HG02973 (cell line): ENCODE measurements at regions not wholly inside any gene's neighbourhood (a gene's known extent, or its start where the extent isn't known, plus 50 kb on each side); places are given as distances from the start of the nearest gene placed in this dataset.
"Not testable (repeated sequence)": the region's sequence is repeated elsewhere in the genome, so short reads cannot be mapped to it uniquely, and the experiment has no call there.

Experiments used
- ATAC-seq: cut with Tn5 transposase; IDR thresholded peaks from one replicate; pipeline ENCODE4 v1.9.1; 2021; ENCODE audit warnings: moderate library complexity; ENCODE audit not compliant: unreplicated experiment

GRCh38 chr7:150096213-150096994 is 222.6 kb downstream of the ATP6V0E2 start:
- not testable (repeated sequence) for ATAC-seq

GRCh38 chr7:150098592-150098991 is 224.6 kb upstream of the LRRC61 start:
- not testable (repeated sequence) for ATAC-seq

- ATAC-seq: not testable (repeated sequence)
Observed at GRCh38 chr7:150101282-150101681, 221.9 kb upstream of the LRRC61 start.

DNA sequence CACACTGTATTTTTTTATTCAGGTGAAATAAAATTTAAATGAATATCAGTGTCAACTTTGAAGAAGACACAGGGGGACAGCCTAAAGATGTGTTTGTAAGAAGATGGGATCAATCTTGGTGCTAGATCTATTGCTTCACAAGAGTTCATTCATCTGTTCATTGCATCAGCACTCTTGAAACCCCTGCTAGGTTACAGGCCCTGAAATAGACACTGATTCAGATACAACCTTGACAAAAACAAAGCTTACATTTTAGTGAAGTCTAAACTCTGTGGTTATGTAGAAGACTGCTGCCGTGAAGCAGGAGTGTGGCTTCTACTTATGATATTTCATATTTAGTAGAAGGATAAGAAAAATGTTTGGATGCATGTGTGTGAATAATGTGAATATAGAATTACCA is 215.9 kb upstream of the LRRC61 start:
- not testable (repeated sequence) for ATAC-seq

DNA sequence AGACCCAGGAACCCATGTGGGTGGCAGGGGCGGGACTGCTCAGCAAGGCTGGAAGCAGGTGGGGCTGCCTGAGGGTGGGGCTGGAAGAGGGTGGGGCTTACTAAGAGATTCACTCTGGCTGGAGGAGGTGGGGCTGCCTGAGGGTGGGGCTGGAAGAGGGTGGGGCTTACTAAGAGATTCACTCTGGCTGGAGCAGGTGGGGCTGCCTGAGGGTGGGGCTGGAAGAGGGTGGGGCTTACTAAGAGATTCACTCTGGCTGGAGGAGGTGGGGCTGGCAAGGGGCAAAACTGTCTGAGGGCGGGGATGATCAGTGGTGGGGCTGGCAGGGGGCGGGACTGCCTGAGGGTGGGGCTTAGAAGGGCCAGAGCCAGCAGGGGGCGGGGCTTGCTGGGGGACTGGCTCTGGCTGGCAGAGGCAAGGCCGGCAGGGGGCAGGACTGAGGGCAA is 212.8 kb upstream of the LRRC61 start:
- ATAC-seq: not testable (repeated sequence)

DNA sequence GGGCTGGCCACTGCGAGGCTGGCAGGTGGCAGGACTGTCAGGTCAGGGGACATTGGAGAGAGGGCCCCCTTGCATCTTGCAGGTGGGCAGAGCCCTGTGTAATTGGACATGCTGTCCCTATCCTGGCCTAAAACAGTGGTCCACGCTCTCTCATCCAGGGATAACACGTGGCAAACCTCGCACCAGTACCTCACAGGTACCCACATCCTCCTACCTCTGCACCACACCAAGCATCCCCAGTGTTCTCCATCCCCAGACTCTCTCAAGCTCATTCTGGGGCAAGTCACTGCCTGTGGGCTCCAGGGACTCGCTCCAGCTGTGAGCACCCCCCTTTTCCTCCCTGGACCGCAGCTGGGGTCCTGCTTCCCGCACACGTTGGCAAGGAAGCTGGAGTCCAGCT is 212.3 kb upstream of the LRRC61 start:
- ATAC-seq: not testable (repeated sequence)

GRCh38 chr7:150111373-150112139 is 211.6 kb upstream of the LRRC61 start:
- not testable (repeated sequence) for ATAC-seq

GRCh38 chr7:150113301-150113700 is 209.9 kb upstream of the LRRC61 start:
- not testable (repeated sequence) for ATAC-seq

DNA sequence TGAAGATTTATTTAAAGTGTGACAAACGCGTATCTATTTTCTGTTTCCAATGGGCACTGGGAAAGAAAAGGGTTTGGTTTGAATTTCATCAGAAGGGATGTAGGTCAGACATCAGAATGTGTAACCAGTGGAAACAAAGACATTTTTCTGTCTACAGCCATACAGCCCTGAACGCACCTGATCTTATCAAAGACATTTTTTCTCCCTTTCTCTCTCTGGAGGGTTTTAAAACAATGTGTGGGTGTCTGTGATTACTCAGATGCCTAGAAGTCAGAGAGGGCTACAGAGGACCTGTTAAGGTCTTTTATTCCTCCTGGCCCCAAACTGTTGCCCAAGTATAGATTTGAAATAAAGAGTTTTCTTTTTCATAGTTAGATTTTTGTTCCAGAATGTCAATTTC is 208.6 kb upstream of the LRRC61 start:
- not testable (repeated sequence) for ATAC-seq

- ATAC-seq: not testable (repeated sequence)
Observed at GRCh38 chr7:150119966-150120365, 203.2 kb upstream of the LRRC61 start.

DNA sequence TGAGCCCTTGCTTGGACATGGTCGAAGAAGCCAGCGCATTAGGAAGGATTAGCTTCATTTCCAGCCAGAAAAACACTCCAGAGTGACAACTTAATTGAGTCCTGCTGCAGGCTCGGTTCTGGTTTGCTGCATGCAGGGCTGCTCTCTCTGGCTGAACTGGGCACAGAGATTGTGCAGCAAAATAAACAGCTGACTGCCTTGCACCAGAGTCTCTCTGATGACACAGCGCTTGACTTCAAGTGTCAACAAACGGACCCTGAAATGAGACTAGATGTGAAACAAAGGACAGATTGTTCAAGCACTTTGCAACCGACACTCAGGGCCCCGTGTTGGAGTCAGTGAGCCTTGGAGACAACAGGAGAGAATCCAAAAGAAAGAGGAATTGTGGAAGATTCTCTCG is 197.3 kb upstream of the LRRC61 start:
- ATAC-seq: not testable (repeated sequence)

DNA sequence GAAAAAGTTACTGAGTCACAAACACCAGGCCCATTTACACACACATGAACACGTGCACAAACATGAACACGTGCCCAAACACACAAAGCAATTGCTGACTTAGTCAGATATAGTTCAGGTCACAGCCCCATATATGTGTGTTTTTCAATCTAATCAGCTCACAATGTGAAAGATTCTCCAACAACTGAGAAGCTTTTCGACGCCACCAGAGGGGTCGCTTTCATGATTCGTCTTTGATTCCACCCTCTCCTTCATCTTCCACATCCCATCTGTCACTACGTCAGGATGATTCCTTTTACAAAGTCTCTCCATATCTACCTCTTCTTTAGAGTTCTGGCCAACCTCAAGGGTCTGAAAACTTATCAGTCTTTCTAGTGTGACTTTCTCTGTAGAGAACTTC is 188.7 kb upstream of the LRRC61 start:
- not testable (repeated sequence) for ATAC-seq

DNA sequence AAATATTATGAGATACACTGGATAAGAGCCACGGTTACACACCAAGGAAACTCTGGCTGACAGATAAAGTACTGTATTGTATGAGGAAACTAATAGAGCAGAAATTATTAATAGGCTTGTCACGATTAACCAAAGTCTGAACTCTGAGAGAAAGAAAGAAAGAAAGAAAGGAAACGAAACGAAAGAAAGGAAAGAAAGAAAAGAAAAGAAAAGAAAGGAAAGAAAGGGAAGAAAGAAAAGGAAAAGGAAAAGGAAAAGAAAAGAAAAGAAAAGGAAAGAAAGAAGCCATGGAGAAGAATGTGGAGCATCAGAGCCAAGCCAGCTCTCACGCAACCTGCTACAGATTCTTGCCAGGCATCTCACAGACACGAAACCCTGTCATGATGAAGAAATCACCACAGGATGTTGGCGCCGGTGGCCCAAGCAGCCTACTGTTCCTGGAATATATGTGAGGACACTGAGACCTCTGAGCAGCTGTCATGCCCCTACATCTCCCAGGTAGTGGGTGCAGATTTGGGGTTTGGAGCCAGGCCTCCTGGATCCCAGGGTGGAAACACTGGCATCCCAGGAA is 187.4 kb upstream of the LRRC61 start:
- not testable (repeated sequence) for ATAC-seq

DNA sequence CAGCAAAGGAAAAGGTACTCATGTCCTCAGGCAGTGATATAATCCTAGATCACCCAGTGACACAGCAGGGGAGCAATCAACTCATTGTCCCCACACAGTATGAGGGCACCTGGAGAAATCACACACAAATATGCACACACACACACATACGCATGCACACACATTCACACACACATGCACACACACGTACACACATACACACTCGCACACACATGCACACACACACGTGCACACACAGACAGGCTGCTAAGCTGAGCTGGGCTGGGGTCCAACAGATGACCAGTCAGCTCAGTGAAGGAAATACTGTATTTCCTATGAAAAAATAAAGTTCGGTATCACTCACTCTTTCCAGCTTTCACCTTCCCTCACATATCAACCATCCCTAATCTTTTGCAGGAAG is 183.3 kb upstream of the LRRC61 start:
- ATAC-seq: not testable (repeated sequence)

GRCh38 chr7:150141525-150142345 is 181.4 kb upstream of the LRRC61 start:
- ATAC-seq: not testable (repeated sequence)

GRCh38 chr7:150146124-150146523 is 177.0 kb upstream of the LRRC61 start:
- not testable (repeated sequence) for ATAC-seq

DNA sequence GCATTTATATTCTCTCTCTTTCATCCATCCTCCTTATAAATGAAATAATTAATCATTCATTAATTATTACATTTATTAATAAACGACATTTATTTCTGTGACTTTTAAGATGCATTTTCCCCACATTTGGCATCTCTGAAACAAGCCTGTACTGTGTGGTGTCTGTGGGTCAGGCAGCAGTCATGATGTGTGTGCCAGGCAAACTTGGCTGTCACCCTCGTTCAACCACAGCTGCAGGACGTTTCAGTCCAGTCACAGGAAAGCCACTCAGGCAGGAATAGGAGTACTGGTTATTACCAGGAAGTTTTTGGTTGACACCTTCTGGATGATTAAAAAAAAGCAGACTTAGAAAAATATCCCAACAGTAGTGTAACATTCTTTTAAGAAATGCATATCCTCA is 175.6 kb upstream of the LRRC61 start:
- not testable (repeated sequence) for ATAC-seq

DNA sequence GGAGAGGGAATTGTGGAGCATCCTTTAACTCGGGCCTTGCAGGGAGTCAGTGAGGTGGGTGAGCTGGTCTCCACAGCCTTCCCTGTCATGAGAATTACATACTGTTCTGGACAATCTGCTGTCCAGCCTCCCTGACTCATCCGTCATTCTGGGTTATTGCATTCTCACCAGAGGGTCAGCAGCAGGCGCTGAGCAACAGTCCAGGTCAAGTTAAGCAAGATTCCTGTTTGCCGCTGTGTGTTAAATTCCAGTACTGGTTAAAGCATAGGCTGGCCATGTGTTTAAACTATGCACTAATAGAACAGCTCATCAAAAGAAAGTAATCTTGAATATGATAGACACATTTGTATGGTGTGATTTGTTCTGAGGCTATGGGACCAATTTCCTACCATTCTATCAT is 167.1 kb upstream of the LRRC61 start:
- not testable (repeated sequence) for ATAC-seq

GRCh38 chr7:150158696-150159095 is 164.5 kb upstream of the LRRC61 start:
- not testable (repeated sequence) for ATAC-seq

DNA sequence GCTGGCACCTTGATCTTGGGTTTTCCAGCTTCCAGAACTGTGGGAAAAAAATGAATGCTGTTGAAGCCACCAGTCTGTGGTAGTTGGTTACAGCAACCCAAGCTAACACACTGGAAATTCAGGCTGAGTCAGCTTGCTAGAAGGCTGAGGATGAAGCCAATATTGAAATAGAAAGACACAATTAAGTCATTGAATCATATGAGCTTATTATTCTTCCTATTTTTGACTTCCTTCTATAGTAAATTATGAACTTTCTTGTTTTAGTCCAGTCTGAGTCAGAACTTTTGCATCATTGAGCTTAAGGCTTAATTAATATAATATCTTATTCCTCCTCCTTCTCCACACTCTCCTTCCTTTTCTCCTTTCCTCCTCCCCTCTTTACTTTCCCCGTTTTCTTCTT is 153.6 kb upstream of the LRRC61 start:
- not testable (repeated sequence) for ATAC-seq
